B cell (primary cell): ENCODE measurements at regions not wholly inside any gene's neighbourhood (a gene's known extent, or its start where the extent isn't known, plus 50 kb on each side); places are given as distances from the start of the nearest gene placed in this dataset.

Experiments
- ATAC-seq: fragments of 200-7000 bp; cut with Tn5 transposase; one replicate; pipeline ENCODE4 v1.10.0; 2021; ENCODE audit warnings: low read depth, mild to moderate bottlenecking, moderate number of reproducible peaks, moderate library complexity
- CTCF ChIA-PET: fragments of 350-600 bp; sonication (Branson Sonifier 250); formaldehyde crosslinking; loops from one replicate; lab custom pipeline; 2021; ENCODE audit warnings: antibody characterized with exemption, inconsistent platforms; lab: Charles Lee
- POLR2A ChIA-PET: fragments of 350-600 bp; sonication (Branson Sonifier 250); formaldehyde crosslinking; loops from one replicate; lab custom pipeline; 2021; ENCODE audit warnings: antibody characterized with exemption; lab: Charles Lee
- DNase-seq: peaks from one replicate; pipeline ENCODE4 v3.0.0; 2013
- H2AFZ ChIP-seq: 2 replicates; pipeline ENCODE4 v1.6.1; 2012; ENCODE audit warnings: mild to moderate bottlenecking, low read depth, low read length; ENCODE audit not compliant: insufficient read depth, poor library complexity, severe bottlenecking
- H3K27ac ChIP-seq, 2 donors: 1 replicate in 1 of 2; 2 replicates in 1 of 2; pipeline ENCODE4 v1.5.1; 2012 to 2013; ENCODE audit warnings: low read length in 2 of 2, mild to moderate bottlenecking in 2 of 2, moderate library complexity in 1 of 2
- H3K27me3 ChIP-seq, 4 experiments: fragments of 200-600 bp in 1 of 4; sonication (generic) in 1 of 4; replicated peaks in 1 of 4; 1 replicate in 2 of 4; 2 replicates in 2 of 4; pipeline versions ENCODE4 v1.6.1 to v1.7.0; 2013 to 2016; ENCODE audit warnings: low read length in 3 of 4, mild to moderate bottlenecking in 2 of 4, mixed read lengths in 1 of 4, moderate library complexity in 1 of 4; ENCODE audit not compliant: insufficient read depth in 4 of 4, control insufficient read depth in 3 of 4; ENCODE audit errors: control extremely low read depth in 1 of 4
- H3K36me3 ChIP-seq, 2 experiments: replicated peaks in 1 of 2; 1 replicate in 1 of 2; 2 replicates in 1 of 2; pipeline versions ENCODE4 v1.6.1 to v1.7.1; 2013; ENCODE audit warnings: low read length in 1 of 2; ENCODE audit not compliant: insufficient read depth in 2 of 2, control insufficient read depth in 1 of 2; ENCODE audit errors: control extremely low read depth in 1 of 2, extremely low read depth in 1 of 2
- H3K4me1 ChIP-seq, 2 donors: fragments of 200-600 bp in 1 of 2; sonication (generic) in 1 of 2; 1 replicate in 1 of 2; 2 replicates in 1 of 2; pipeline versions ENCODE4 v1.5.1 to v1.6.1; 2013 to 2017; ENCODE audit warnings: low read length in 2 of 2; ENCODE audit not compliant: control insufficient read depth in 2 of 2, insufficient read depth in 2 of 2
- H3K4me2 ChIP-seq: replicated peaks from 2 replicates; pipeline ENCODE3; 2012; ENCODE audit warnings: mild to moderate bottlenecking, low read depth, low read length; ENCODE audit not compliant: poor library complexity, severe bottlenecking
- H3K4me3 ChIP-seq, 5 experiments: fragments of 200-600 bp in 1 of 5; sonication (generic) in 1 of 5; 1 replicate in 3 of 5; 2 replicates in 2 of 5; pipeline versions ENCODE4 v1.5.1 to v1.7.0; 2011 to 2016; ENCODE audit warnings: low read length in 4 of 5, mild to moderate bottlenecking in 4 of 5, low read depth in 2 of 5, control low read depth in 1 of 5, moderate library complexity in 1 of 5; ENCODE audit not compliant: insufficient read depth in 1 of 5; ENCODE audit errors: control extremely low read depth in 1 of 5, extremely low read depth in 1 of 5
- H3K79me2 ChIP-seq: fragments of 200-600 bp; sonication (generic); one replicate; pipeline ENCODE4 v1.6.0; 2016; ENCODE audit warnings: low read length; ENCODE audit not compliant: control insufficient read depth, insufficient read depth
- H3K9ac ChIP-seq: fragments of 200-600 bp; sonication (generic); 2 replicates; pipeline ENCODE4 v1.6.1; 2017; ENCODE audit warnings: mild to moderate bottlenecking, low read length, moderate library complexity
- H3K9me3 ChIP-seq, 3 donors: one replicate each; pipeline versions ENCODE4 v1.6.1 to v1.7.1; 2013; ENCODE audit warnings: low read length in 2 of 3; ENCODE audit not compliant: control insufficient read depth in 2 of 3, insufficient read depth in 1 of 3; ENCODE audit errors: control extremely low read depth in 1 of 3
- H4K20me1 ChIP-seq: 2 replicates; pipeline ENCODE4 v1.6.0; 2012; ENCODE audit warnings: mild to moderate bottlenecking, low read length; ENCODE audit not compliant: insufficient read depth, control insufficient read depth, poor library complexity, severe bottlenecking
- H3K27ac Mint-ChIP-seq: one replicate; pipeline ENCODE4 v1.8.0; 2021; ENCODE audit warnings: mixed read lengths
- H3K27me3 Mint-ChIP-seq: one replicate; pipeline ENCODE4 v1.8.0; 2021; ENCODE audit warnings: mixed read lengths
- H3K4me1 Mint-ChIP-seq: one replicate; pipeline ENCODE4 v1.8.0; 2021; ENCODE audit warnings: mixed read lengths
- H3K4me3 Mint-ChIP-seq: one replicate; pipeline ENCODE4 v1.8.0; 2021; ENCODE audit warnings: mixed read lengths
- H3K9me3 Mint-ChIP-seq: one replicate; pipeline ENCODE4 v1.8.0; 2022; ENCODE audit warnings: mixed read lengths; ENCODE audit not compliant: insufficient read depth
- EZH2 ChIP-seq: IDR thresholded peaks from 2 replicates; pipeline ENCODE4 v1.6.1; 2012; ENCODE audit warnings: borderline replicate concordance, low read depth, mild to moderate bottlenecking, moderate library complexity, low read length; ENCODE audit not compliant: insufficient read depth, poor library complexity, severe bottlenecking
- WGBS: methylation state at CpG from one replicate; pipeline ENCODE4 v1.1.5; 2013; ENCODE audit warnings: missing lambda C conversion rate; ENCODE audit not compliant: insufficient coverage; 5-methylcytosine and 5-hydroxymethylcytosine counted together
- intact Hi-C: fragments of 100-400 bp; cut with micrococcal nuclease; formaldehyde crosslinking; loops from one replicate; pipeline ENCODE4 v1.10.0; 2022
- TF ChIP-seq, protein P1 (sequence below): fragments of 200-600 bp; IDR thresholded peaks from one replicate; pipeline ENCODE4 v1.8.0; 2022; ENCODE audit warnings: antibody characterized with exemption, mild to moderate bottlenecking

DNA sequence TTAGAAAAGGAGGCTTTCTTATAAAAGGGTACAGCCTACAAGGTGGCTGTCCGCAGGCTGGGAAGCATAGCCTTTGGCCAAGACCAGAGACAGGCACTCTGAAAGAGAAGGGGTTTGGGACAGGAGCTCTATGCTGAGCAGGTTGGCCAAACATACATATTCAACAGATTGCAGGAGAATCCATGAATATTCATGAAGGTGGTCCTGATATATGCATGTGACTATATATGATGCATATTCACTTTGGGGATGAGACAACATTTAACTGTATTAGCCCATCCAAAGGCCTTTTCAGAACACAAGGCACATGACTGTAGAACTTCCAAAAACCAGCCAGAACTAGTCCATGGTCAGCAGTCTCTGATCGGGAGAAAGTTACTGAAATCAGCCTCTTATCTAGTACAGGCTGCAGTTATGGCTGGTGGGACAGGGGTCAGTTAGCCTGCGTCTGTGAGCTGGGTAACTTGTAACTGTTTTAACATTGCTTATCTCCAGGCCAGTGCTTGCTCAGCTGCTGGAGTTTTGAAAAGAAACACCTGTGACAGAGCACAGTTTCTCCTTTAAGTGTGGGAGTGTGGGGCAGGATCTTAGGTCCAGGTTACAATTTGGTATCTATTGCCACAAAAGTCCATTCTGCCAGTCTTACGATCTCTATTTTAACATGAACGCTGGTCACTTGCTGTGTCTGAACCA is 924.2 kb downstream of the UQCRFS1 start:
- TF ChIP-seq, protein P1, sequence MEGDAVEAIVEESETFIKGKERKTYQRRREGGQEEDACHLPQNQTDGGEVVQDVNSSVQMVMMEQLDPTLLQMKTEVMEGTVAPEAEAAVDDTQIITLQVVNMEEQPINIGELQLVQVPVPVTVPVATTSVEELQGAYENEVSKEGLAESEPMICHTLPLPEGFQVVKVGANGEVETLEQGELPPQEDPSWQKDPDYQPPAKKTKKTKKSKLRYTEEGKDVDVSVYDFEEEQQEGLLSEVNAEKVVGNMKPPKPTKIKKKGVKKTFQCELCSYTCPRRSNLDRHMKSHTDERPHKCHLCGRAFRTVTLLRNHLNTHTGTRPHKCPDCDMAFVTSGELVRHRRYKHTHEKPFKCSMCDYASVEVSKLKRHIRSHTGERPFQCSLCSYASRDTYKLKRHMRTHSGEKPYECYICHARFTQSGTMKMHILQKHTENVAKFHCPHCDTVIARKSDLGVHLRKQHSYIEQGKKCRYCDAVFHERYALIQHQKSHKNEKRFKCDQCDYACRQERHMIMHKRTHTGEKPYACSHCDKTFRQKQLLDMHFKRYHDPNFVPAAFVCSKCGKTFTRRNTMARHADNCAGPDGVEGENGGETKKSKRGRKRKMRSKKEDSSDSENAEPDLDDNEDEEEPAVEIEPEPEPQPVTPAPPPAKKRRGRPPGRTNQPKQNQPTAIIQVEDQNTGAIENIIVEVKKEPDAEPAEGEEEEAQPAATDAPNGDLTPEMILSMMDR = no peak
- Histone ChIP-seq H3K4me3 (no peak overlapping the region), H3K27ac (no peak overlapping the region), H4K20me1 (no peaks in the 10 kb centered on the region), H3K36me3 (no peaks in the 10 kb centered on the region), H3K9ac (no peak overlapping the region), H3K9me3 (peaks cover 0 to 14% (median 0%) of the 10 kb centered on the region in 3 donors), H3K4me1 (no peaks in the 10 kb centered on the region), H3K27me3 (no peaks in the 10 kb centered on the region), H2AFZ (no peak overlapping the region), H3K79me2 (no peaks in the 10 kb centered on the region), H3K4me2 (no peak overlapping the region)
- intact Hi-C loops = no loop called here
- no peak for ATAC-seq
- Mint-ChIP-seq H3K27ac (no peak overlapping the region), H3K9me3 (peaks cover 21% of the 10 kb centered on the region), H3K27me3 (no peaks in the 10 kb centered on the region), H3K4me3 (no peak overlapping the region), H3K4me1 (no peaks in the 10 kb centered on the region)
- ChIA-PET CTCF (no interaction called here), POLR2A (no interaction called here)
- no peak for DNase-seq
- 90% methylated on average over 3 of the region's 5 CpGs for WGBS

- Histone ChIP-seq H2AFZ (no peak overlapping the region), H3K27me3 (no peaks in the 10 kb centered on the region), H3K36me3 (no peaks in the 10 kb centered on the region), H3K79me2 (no peaks in the 10 kb centered on the region), H3K4me3 (no peak overlapping the region), H4K20me1 (no peaks in the 10 kb centered on the region), H3K4me2 (no peak overlapping the region), H3K4me1 (no peaks in the 10 kb centered on the region), H3K9me3 (peaks cover 0 to 2% (median 0%) of the 10 kb centered on the region in 3 donors), H3K9ac (no peak overlapping the region), H3K27ac (no peak overlapping the region)
- peaks cover 16% of the 10 kb centered on the region for H3K9me3 Mint-ChIP-seq
- H3K4me3 Mint-ChIP-seq = no peak overlapping the region
- TF ChIP-seq EZH2 = no peak
- TF ChIP-seq, protein P1 = no peak
- CTCF ChIA-PET = no interaction called here
- WGBS = 100% methylated on average over 1 of the region's 2 CpGs
- H3K27ac Mint-ChIP-seq = no peak overlapping the region
- intact Hi-C loops = no loop called here
- ATAC-seq = no peak
- H3K27me3 Mint-ChIP-seq = no peaks in the 10 kb centered on the region
- DNase-seq = no peak
- H3K4me1 Mint-ChIP-seq = no peaks in the 10 kb centered on the region
- POLR2A ChIA-PET = no interaction called here
These were observed 927.0 kb downstream of the UQCRFS1 start for GRCh38 chr19:28285917-28286316.
